Adrenal gland (tissue), 5 donors: ENCODE measurements at regions not wholly inside any gene's neighbourhood (a gene's known extent, or its start where the extent isn't known, plus 50 kb on each side); places are given as distances from the start of the nearest gene placed in this dataset.

Experiments
- CTCF ChIP-seq, 6 experiments: fragments of 450-650 bp in 4 of 6; fragments of 200-600 bp in 2 of 6; sonication (generic) in 1 of 6; IDR thresholded peaks; 1 replicate in 5 of 6; 2 replicates in 1 of 6; pipeline versions ENCODE4 v1.5.1 to v1.8.0; 2016 to 2021; ENCODE audit warnings: antibody characterized with exemption in 6 of 6, mild to moderate bottlenecking in 2 of 6, moderate library complexity in 1 of 6
- POLR2A ChIP-seq, 2 donors: fragments of 450-650 bp; IDR thresholded peaks; one replicate each; pipeline ENCODE4 v1.6.1; 2017; ENCODE audit warnings: antibody characterized with exemption in 2 of 2, mild to moderate bottlenecking in 2 of 2, moderate library complexity in 1 of 2
- donor health status: DM: no; HTN: no; CAD: no.

GRCh38 chr10:43882711-43883110 is 234.0 kb upstream of the ZNF32 start:
- TF ChIP-seq POLR2A (IDR thresholded peaks at IDR 0.05) (no peak), CTCF (IDR thresholded peaks at IDR 0.05) (no peak)
